Pancreas (tissue), 10 donors: ENCODE measurements at regions not wholly inside any gene's neighbourhood (a gene's known extent, or its start where the extent isn't known, plus 50 kb on each side); places are given as distances from the start of the nearest gene placed in this dataset.

ENCODE experiments used
- ATAC-seq, 4 donors: fragments of 200-7000 bp; cut with Tn5 transposase; one replicate each; pipeline versions ENCODE4 v1.8.0 to v1.9.1; 2020; ENCODE audit warnings: mild to moderate bottlenecking in 4 of 4, moderate library complexity in 4 of 4
- DNase-seq, 6 donors: peaks; one replicate each; pipeline ENCODE4 v3.0.0-alpha.2; 2020
- FAIRE-seq: peaks from 2 replicates; lab custom pipeline; 2012; peaks lifted over from hg19 to GRCh38; lab: Jason Lieb, UNC
- H3K27ac ChIP-seq, 4 donors: fragments of 200-600 bp; sonication (generic); 1 replicate in 3 of 4; 2 replicates in 1 of 4; pipeline versions ENCODE4 v1.5.0 to v1.8.0; 2020
- H3K27me3 ChIP-seq, 4 donors: fragments of 200-600 bp; one replicate each; pipeline ENCODE4 v1.8.0; 2021
- H3K36me3 ChIP-seq, 3 donors: fragments of 200-600 bp; sonication (generic) in 1 of 3; one replicate each; pipeline versions ENCODE4 v1.5.0 to v1.8.0; 2020 to 2021
- H3K4me1 ChIP-seq, 3 donors: fragments of 200-600 bp; one replicate each; pipeline ENCODE4 v1.8.0; 2021
- H3K4me3 ChIP-seq, 4 donors: fragments of 200-600 bp; sonication (generic) in 2 of 4; one replicate each; pipeline versions ENCODE4 v1.5.0 to v1.8.0; 2020 to 2021
- H3K9me3 ChIP-seq, 4 donors: fragments of 200-600 bp; one replicate each; pipeline ENCODE4 v1.8.0; 2021
- CTCF ChIP-seq, 4 donors: fragments of 200-600 bp; sonication (generic) in 3 of 4; IDR thresholded peaks; one replicate each; pipeline versions ENCODE4 v1.5.0 to v1.8.0; 2021; ENCODE audit warnings: antibody characterized with exemption in 4 of 4
- WGBS, 2 donors: extraction: QIAGEN DNeasy Blood & Tissue Kit; methylation state at CpG; one replicate each; pipeline ENCODE4 v1.1.7; 2013; 5-methylcytosine and 5-hydroxymethylcytosine counted together
- intact Hi-C, 3 donors: fragments of 100-400 bp; cut with DNase I; formaldehyde crosslinking; loops; one replicate each; pipeline versions ENCODE4 v1.11.1 to v1.14.2; 2022
- donor health status: healthy with polysubstance abuse.
- donor health status: DM: no; HTN: no; CAD: no; lungs with moderate emphysema.
- donor health status: DM: no; HTN: no; CAD: no.
- donor health status: control.
- donor health status: control.
- donor health status: Bipolar disorder and iron deficiency.
- donor health status: DM: yes; HTN: yes; CAD: no.
- donor health status: DM: no; HTN: no; CAD: no.
- donor health status: DM: no; HTN: no; CAD: no.
- donor health status: DM: yes; HTN: yes; CAD: no.

- DNase-seq (no peak), FAIRE-seq (no peak), ATAC-seq (no peak)
- Histone ChIP-seq H3K27ac (no peak overlapping the region), H3K27me3 (no peaks in the 10 kb centered on the region), H3K4me1 (no peaks in the 10 kb centered on the region), H3K9me3 (no peaks in the 10 kb centered on the region), H3K4me3 (no peak overlapping the region), H3K36me3 (no peaks in the 10 kb centered on the region)
- no peak for TF ChIP-seq CTCF (IDR thresholded peaks at IDR 0.05)
- WGBS, 2 donors = 85 to 87% methylated on average over 3 of the region's 3 CpGs
- intact Hi-C loops = no loop called here
Measured at GRCh38 chr5:143715616-143716015, 96.3 kb upstream of the HMHB1 start.

DNA sequence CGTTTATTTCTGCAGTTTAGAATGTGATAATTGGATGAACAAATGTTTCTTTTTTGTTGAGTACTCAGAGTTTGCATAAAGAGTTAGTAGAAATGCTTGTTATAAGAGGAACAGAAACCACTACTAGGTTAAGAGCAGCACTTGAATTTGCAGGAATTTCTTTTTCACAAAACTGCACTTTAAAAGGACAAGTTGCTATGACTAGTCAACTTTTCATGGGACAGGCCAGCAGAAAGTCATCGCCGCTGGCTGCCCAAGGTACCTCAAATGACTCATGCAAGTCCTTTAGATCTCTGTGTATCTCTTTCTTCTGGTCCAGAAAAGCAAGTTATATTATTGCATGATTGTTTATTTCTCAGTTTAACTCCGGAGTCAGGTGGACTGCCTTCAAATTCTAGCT lies 97.3 kb upstream of the HMHB1 start:
- Histone ChIP-seq H3K36me3 (no peaks in the 10 kb centered on the region), H3K4me3 (no peak overlapping the region), H3K27ac (no peak overlapping the region), H3K27me3 (no peaks in the 10 kb centered on the region), H3K4me1 (no peaks in the 10 kb centered on the region), H3K9me3 (no peaks in the 10 kb centered on the region)
- DNase-seq (no peak), FAIRE-seq (no peak), ATAC-seq (no peak)
- TF ChIP-seq CTCF (IDR thresholded peaks at IDR 0.05) = no peak
- intact Hi-C loops = no loop called here
- WGBS, 2 donors = 84% methylated on average over 4 of the region's 4 CpGs

- no peaks in the 10 kb centered on the region for H3K36me3 ChIP-seq
- FAIRE-seq (no peak), ATAC-seq (peak in 1 of 4 donors; percentile 29), DNase-seq (no peak)
- no peaks in the 10 kb centered on the region for H3K27me3 ChIP-seq
- H3K27ac ChIP-seq = no peak overlapping the region
- WGBS, 2 donors = 65 to 68% methylated on average over 8 of the region's 8 CpGs
- TF ChIP-seq CTCF (IDR thresholded peaks at IDR 0.05) = no peak
- no peaks in the 10 kb centered on the region for H3K4me1 ChIP-seq
- no peaks in the 10 kb centered on the region for H3K9me3 ChIP-seq
- intact Hi-C loops = no loop called here
- H3K4me3 ChIP-seq = no peak overlapping the region
Measured at GRCh38 chr5:143713047-143714003, 98.6 kb upstream of the HMHB1 start.

GRCh38 chr5:143708672-143709071 lies 103.3 kb upstream of the HMHB1 start:
- WGBS, 2 donors = 90 to 91% methylated on average over 2 of the region's 2 CpGs
- DNase-seq = no peak
- TF ChIP-seq CTCF (IDR thresholded peaks at IDR 0.05) = no peak
- intact Hi-C loops = no loop called here
- H3K9me3 ChIP-seq = no peaks in the 10 kb centered on the region
- H3K27ac ChIP-seq = no peak overlapping the region
- no peaks in the 10 kb centered on the region for H3K4me1 ChIP-seq
- FAIRE-seq = no peak
- no peak overlapping the region for H3K4me3 ChIP-seq
- ATAC-seq = no peak
- no peaks in the 10 kb centered on the region for H3K36me3 ChIP-seq
- no peaks in the 10 kb centered on the region for H3K27me3 ChIP-seq

- Histone ChIP-seq H3K27ac (no peak overlapping the region), H3K27me3 (no peaks in the 10 kb centered on the region), H3K36me3 (no peaks in the 10 kb centered on the region), H3K9me3 (no peaks in the 10 kb centered on the region), H3K4me3 (no peak overlapping the region), H3K4me1 (no peaks in the 10 kb centered on the region)
- DNase-seq (no peak), ATAC-seq (no peak), FAIRE-seq (no peak)
- WGBS, 2 donors = 40 to 66% methylated on average over 1 of the region's 1 CpG
- intact Hi-C loops = no loop called here
- TF ChIP-seq CTCF (IDR thresholded peaks at IDR 0.05) = no peak
Measured at GRCh38 chr5:143707806-143708205, 104.2 kb upstream of the HMHB1 start.
